RCC 7860 (cell line): ENCODE measurements at regions not wholly inside any gene's neighbourhood (a gene's known extent, or its start where the extent isn't known, plus 50 kb on each side); places are given as distances from the start of the nearest gene placed in this dataset.

ENCODE experiments used
- DNase-seq: peaks from one replicate; pipeline ENCODE4 v3.0.0-alpha.2; 2015; ENCODE audit warnings: low spot score
- FAIRE-seq: peaks from 2 replicates; lab custom pipeline; 2012; peaks lifted over from hg19 to GRCh38; lab: Jason Lieb, UNC

GRCh38 chr16:86327321-86327720, 183.0 kb upstream of the FOXF1 start:
- DNase-seq (no peak), FAIRE-seq (no peak)

GRCh38 chr16:86330906-86331305, 179.4 kb upstream of the FOXF1 start:
- DNase-seq: no peak
- FAIRE-seq: no peak

DNA sequence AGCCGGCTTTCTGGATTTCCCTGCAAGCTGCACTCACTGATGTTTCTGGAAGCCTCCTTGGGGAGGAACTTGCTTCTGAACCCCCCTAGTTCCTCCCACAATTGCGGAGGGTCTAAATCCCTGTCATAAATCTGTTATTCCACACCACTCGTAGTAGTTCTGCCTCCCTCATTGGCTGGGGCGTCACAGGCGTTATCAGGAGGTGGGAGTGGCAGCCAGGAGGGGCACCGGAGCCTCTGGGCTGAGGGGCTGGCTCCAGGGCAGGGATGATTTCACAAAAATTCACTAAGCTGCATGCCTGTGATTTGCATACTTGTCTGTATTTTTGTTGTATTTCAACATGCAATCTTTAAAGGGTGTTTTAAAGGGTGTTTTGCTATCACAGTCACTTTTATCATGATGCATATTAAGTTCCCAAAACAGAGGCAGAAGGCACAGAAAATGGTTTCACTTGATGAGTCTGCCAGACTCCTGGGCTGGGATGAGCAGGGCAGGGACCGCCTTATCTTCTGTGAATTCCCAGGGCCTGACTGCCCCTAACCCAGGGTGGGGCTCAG, 176.2 kb upstream of the FOXF1 start:
- no peak for DNase-seq
- no peak for FAIRE-seq

- DNase-seq (no peak), FAIRE-seq (no peak)
Measured at GRCh38 chr16:86335266-86336172, 174.8 kb upstream of the FOXF1 start.

DNA sequence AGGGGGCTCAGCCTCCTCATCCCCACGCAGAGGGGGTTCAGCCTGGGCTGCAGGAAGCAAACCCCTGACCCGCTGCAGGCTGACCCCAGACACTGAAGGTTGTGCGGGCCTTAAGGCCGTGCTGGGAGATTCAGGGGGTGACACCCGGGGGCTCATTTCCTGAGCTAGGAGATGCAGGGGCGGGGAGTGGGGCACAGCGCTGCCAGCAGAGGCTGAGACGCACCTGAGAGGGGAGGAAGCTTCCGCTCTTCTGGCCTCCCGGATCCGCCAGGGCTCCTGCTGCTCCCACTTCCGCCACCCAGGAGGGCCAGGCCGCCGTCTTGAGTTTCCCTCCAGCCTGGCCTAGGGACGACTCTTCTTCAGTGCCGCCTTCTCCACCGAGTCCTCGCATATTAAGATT, 173.2 kb upstream of the FOXF1 start:
- FAIRE-seq: no peak
- no peak for DNase-seq

DNA sequence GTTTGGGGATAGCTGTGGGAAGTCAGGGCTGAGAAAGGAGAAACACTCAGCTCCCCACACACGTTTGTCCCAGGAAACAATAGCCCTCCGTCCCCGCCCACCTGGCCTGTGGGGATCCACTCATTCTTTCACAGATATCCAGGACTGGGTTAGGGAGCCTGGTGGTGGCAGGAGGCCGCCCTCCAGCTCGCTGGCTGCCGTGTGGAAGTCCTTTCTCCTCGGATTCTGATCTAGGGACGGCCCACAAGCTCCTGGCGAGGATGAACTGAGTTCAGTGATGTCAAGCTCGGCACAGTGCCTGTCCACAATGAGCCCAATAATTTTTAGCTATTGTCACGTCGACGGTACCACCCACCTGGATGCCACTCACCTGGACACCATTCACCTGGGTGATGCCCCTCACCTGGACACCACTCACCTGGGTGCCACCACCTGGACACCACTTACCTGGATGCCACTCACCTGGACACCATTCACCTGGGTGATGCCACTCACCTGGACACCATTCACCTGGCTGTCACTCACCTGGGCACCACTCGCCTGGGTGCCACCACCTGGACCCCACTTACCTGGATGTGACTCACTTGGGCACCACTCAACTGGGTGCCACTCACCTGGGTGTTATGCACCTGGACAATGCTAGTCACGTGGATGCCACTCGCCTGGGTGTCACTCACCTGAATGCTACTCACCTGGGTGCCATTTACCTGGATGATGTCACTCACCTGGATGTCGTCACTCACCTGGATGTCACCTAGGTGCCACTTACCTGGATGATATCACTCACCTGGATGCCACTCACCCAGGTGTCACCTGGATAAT, 172.5 kb upstream of the FOXF1 start:
- DNase-seq (no peak), FAIRE-seq (no peak)

GRCh38 chr16:86338403-86339115, 171.8 kb upstream of the FOXF1 start:
- no peak for DNase-seq
- FAIRE-seq: no peak

DNA sequence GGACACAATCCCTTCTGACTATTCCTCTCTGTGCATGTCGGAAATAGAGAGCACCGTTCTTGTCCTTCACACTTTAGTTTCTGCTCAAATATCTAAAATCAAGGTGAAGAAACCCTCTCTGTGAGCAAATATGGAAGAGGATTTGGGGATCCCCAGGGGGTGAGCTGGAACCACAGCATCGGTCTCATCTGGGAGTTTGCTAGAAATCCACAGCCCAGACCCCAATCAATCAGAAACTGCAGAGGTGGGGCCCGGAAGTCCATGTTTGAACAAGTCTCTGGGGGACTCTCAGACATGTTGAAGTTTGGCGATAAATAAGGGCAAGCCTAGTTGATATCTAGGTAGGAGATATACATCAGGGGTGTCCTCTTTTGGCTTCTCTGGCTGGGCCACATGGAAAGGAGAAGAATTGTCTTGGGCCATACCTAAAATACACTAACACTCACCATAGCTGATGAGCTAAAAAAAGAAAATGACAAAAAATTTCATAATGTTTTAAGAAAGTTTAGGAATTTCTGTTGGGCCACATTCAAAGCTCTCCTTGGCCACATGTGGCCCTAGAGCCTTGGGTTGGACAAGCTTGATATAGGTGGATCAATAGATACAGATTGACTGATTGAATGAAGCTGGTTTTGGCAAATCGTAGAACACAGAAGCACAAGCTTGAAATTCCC, 168.0 kb upstream of the FOXF1 start:
- no peak for FAIRE-seq
- DNase-seq: no peak

GRCh38 chr16:86343027-86343795, 167.1 kb upstream of the FOXF1 start:
- FAIRE-seq: no peak
- no peak for DNase-seq

DNA sequence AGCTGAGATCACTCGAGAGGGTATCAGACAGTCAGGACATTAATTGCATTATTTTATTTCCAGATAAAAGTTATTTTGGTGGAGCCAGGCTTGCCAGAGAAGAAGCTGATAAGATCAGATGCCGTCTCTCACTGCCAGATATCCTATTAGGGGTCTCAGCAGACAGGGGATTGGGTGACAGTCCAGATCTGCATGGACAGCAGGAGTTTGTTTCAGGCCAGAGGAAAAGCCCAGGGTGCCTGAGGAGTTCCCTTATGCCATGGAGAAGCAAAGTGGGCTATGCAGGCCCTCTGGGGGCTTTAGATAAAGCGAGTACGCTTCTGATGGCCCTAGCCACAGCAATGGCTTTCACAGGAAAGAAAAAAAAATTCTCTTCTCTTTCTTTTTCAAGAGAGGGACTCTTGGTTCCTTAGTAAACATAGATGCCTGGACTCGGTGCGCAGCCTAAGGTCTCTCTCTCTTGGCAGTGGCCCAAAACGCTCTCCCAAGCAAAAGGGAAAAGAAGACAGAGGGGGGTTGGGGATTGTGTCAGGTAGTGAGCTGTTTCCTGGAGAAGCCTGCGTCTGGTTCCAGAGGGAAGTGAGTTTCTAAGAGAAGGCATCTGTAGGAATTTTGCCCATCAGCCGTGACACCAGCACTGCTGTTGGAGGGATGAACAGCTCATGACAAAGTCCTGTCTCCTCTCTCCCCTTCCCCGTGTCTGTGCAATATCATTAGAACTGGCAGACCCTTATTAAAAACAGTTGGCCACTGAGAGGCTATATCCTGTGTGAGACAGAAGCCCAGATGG, 166.3 kb upstream of the FOXF1 start:
- FAIRE-seq (no peak), DNase-seq (no peak)

- no peak for DNase-seq
Measured at GRCh38 chr16:86344586-86344871, 165.8 kb upstream of the FOXF1 start.

GRCh38 chr16:86344881-86345280, 165.4 kb upstream of the FOXF1 start:
- DNase-seq (no peak), FAIRE-seq (no peak)

More at GRCh38 chr16:86344586-86344871, 165.8 kb upstream of the FOXF1 start:
- no peak for FAIRE-seq

DNA sequence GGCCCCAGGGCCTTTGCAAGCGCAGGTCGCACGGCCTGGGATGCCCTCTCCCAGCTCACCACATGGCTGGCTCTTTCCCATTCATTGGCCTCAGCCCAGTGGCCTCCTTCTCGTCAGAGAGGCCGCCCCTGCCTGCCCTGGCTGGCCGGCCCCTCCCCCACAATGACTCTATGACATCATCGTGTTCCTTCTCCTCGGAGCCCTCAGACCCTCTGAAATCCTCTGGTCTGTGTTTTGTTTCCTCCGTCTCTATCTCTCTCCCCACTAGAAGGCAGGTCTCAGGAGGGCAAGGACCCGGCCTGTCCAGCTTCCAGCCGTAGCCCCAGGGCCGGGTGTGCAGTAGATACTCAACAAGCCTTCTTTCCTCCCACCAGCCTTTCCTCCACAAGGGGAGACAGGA, 164.8 kb upstream of the FOXF1 start:
- FAIRE-seq (no peak), DNase-seq (no peak)

GRCh38 chr16:86346034-86346433, 164.3 kb upstream of the FOXF1 start:
- FAIRE-seq (no peak), DNase-seq (no peak)

GRCh38 chr16:86347090-86347489, 163.2 kb upstream of the FOXF1 start:
- DNase-seq: no peak
- FAIRE-seq: no peak

DNA sequence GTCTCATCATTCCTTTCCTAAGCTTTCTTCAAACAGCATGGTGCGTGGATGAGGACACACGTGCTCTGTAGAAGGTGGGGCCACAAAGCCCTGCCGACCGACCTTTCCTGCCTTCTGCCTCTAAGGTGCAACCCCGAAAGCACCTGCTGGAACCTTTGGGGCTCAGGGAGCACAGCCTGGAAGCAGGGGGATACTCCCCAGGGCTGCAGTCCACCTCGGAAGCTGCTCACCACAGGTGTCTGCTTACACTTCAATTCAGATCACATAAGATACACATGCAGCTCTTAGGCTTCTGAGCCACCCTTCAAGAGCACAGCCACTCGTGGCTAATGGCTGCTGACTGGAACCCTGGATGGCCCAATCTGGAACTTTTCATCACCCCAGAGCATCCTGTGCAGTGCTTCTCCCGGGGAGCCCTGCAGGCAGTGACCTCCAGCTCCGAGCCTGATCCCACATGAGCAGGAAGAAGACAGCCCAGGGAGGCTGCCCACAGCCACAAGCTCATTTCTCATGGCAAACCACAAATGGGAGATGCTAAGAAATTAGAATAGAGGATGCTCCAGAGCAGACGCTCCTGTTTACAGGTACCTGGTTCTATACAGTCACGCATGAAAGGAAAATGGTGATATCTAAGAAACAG, 162.3 kb upstream of the FOXF1 start:
- no peak for DNase-seq
- FAIRE-seq: no peak

DNA sequence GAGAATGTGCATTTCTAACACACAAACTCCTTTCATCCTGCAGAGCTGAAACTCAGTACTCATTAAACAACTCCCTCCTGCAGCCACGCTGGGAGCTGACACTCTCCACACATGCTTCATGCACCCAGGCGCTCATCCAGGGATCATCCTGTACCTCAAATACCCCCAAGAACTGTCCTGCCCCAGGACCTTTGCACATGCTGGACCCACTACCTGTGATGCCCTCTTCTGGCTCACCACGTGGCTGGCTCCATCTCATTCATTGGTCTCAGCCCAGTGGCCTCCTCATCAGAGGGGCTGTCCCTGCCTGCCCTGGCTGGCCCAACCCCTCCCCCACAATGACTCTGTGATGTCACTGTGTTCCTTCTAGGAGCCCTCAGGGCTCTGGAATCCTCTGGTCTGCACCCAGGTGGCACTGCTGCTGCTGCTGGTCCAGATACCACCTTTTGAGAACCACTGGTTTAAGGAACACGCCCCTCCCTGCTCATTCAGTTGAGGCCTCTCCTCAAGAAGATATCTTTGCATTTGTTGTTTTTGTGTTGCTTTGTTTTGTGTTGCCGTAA, 160.9 kb upstream of the FOXF1 start:
- no peak for DNase-seq
- FAIRE-seq: no peak

DNA sequence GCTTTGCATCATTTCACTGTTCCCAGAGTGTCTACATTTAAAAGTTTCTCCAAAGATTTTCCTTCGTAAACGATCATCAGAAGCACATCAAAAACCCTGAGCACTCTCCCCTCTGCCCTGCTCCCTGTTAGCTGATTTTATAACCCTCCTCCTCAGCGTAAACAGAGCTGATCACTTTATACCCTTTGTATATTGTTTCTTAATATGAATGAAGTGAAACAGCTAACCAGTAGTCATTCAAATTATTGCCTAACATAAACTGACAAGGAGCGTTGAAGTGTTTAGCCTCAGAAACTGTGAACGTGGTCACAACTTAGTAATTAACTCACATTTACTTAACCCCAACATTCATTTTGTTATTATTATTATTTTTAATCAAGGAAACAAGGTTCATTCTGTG, 160.0 kb upstream of the FOXF1 start:
- DNase-seq (no peak), FAIRE-seq (no peak)
